ENCODE measurements at regions not wholly inside any gene's neighbourhood (a gene's known extent, or its start where the extent isn't known, plus 50 kb on each side); places are given as distances from the start of the nearest gene placed in this dataset.
"Not testable (repeated sequence)": the region's sequence is repeated elsewhere in the genome, so short reads cannot be mapped to it uniquely, and the experiment has no call there.

DNA sequence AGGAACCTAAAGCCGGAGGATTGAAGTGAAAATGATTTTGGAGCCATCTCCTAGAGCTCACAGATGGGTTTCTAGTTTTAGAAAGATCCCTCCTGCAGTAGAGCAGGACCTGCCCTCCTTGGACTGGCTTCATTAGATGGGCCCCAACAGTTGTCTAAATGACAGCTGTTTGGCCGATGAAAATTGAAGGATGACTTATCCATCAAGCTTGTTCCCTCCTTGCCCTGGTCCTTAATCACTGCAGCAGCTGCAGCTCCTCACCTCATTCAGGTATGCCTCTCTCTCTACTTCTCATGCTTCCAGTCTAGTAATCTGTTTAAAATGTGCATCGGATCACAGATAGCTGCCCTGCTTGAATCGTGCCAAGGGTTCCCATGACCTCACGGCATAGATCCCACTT, 677.6 kb downstream of the BCL11A start:
- no peak for DNase-seq (ENCODE audit: low spot score)

DNA sequence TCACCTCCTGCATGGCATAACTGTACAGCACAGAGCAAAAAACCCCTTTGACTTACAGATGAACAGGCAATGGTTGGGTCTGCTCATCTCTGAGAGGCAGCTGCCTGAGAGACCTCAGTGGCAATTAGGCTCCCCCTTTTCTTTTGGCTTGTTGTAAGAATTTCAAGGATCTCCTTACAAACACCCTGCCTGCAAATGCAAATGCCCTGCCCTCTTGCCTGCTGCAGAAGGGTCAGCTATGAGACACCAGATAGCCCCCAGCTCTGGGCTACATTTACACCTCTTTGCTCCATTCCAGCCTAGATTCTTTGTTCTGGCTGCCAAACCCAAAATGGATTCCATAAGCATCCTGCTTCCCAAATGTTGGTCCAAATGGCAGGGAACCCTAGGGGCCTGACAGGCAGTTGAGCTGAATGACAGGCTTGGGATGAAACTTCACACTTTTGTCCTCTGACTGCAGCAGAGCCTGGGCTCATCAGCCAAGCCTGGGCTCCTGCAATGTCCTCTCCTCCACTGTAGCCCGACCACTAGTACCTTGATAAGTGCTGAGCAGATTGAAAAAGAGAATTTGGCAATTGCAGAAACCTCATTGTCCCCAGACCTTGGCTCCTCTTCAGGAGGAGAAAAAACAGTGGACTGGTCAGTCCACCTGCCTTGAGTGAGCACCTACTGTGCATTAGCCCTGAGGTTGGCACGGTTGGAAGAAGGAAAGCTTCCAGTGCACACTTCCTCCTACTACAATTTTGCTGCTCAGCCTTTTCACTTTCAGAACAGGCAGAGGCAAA, 678.3 kb downstream of the BCL11A start:
- no peak for DNase-seq (ENCODE audit: low spot score)

DNA sequence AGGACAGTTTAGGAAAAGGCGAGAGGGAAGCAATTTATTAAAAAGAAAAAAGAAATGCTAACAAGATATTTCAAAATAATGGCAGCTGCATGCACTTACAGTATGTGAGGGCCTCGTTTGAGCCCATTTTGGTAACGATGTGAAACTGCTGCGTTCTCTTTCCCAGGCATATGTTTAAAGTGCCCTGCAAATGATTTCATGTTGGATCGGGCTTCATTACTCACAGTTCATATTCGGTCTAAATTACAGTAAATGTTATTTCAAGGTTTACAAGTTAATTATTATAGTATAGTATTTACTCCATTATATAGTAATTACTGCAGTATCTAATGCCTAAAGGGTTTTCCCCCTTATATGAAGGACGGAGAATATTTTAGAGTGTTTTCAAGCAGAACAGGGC, 679.1 kb downstream of the BCL11A start:
- no peak for DNase-seq (ENCODE audit: low spot score)

DNA sequence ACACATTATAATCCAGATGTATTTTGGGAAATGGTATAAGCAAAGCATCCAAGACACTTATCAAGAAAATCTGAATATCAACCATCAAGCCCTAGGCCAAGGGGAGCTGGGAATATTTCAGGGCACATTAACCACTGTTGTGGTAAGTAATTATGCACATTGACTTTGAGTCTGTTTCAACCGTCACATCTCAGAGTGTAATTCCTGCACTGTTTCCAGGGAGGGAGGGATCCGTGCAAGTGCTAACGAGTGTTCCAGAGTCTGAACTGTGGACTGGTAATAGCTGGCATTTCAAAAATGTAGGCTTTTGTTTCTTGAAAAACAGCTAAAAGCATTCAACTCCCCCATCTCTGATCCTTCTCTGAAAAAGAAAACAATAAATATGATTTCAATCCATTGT, 681.6 kb downstream of the BCL11A start:
- no peak for DNase-seq (ENCODE audit: low spot score)

DNA sequence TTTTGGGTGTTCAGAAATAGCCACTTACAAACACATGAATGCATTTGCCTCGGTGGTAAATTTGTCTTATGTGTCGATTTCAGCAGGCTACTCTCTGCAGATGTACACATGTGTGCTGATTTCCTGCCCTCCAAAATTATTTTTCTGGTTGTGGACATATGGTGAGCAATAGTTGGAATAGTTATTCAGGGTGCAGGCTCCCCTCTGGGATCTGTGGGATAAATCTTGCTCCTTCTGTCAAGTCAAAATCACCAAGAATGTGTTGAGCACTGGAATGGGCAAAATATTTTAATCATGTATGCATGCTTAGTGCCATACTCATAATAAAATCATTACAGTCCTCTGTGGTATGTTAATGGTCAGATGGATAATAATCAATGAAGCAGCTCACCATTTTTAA, 684.5 kb downstream of the BCL11A start:
- DNase-seq (ENCODE audit: low spot score): no peak

DNA sequence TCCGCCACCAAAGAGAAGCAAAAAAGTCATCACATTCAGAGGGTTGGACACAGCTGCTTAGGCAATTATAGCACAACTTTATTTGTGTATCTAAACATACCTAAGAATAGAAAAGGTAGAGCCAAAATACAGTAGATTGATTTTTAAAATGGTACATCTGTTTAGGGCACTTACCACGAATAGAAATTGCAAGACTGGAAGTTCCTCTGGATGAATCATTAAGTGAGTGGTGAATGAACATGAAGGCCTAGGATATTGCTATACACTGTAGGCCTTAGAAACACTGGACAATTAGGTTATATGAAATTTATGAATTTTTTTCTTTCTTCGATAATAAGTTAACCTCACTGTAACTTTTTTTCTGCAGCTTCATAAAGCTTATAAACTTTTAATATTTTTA, 687.0 kb downstream of the BCL11A start:
- no peak for DNase-seq (ENCODE audit: low spot score)

DNA sequence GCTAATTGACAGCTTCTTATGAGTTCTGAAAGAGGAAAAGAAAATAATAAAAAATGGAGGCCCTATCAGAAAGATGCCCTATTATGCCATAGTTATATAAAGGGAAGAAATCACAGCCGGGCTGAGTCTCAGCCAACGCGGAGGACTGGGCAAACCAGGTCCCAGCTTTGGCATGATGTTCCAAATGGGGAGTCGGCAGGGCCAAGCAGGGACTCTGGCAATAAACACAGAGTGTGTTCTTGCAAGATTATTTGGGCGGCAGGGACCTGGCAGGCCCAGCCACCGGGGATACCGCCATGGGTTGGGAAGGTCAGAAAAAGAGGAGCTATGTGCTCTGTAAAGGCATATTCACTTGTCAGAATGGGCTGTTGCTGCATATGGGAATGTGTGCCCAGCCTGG, 694.9 kb downstream of the BCL11A start:
- DNase-seq (ENCODE audit: low spot score): no peak

DNA sequence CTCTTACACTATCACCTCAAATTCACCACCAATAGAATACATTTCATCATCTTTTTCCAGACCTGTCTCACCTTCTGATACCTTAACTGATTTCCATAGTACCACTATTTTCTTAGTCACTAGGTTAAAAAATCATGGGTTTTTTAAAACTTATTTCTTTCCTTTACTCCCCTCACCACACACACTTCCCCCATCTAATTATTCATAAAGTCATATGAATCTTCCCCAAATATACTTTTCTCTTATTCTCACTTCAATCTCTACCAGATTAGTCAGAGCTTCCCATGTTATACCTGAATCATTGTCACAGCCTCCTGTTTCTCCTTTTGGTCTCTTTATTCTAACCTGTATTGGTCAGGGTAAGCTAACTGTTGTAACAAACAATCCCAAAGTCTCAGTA, 696.3 kb downstream of the BCL11A start:
- DNase-seq (ENCODE audit: low spot score): no peak

DNA sequence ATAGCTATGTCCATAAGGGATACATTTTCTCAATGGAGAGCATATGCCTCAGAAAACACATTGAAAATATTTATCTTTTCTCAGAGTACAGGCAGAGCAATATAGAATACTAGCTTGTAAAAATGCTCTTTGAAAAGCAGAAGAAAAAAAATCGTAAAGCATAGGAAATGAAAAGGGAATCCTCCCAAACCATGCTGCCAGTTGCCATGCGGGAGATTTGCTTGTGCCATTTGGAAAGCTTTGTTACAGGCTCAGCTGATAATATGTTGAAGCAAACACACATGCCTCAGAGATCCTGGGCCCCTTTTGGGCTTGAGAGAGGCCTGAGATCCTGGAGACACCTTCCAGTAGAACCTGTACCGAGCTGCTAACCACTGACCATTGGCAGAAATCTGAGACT, 697.1 kb downstream of the BCL11A start:
- DNase-seq (ENCODE audit: low spot score): no peak

DNA sequence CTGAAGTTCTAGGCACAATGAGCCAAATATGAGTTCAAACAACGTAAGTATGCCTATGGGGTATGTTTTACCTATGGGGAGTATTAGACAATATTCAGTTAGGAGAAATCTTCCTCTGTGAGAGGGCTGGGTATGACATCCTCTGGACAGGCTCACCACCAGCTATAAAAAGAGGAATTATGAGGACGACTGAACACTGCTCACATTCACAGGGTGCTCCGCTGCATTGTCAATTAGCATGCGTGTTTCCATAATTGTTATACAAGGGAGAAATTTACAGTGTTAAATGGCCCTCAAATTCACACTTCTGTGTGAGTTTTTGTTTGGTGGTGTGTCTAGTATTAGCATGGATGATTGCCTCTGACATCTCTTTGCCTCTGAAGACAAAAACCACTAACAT, 700.4 kb downstream of the BCL11A start:
- no peak for DNase-seq (ENCODE audit: low spot score)

DNA sequence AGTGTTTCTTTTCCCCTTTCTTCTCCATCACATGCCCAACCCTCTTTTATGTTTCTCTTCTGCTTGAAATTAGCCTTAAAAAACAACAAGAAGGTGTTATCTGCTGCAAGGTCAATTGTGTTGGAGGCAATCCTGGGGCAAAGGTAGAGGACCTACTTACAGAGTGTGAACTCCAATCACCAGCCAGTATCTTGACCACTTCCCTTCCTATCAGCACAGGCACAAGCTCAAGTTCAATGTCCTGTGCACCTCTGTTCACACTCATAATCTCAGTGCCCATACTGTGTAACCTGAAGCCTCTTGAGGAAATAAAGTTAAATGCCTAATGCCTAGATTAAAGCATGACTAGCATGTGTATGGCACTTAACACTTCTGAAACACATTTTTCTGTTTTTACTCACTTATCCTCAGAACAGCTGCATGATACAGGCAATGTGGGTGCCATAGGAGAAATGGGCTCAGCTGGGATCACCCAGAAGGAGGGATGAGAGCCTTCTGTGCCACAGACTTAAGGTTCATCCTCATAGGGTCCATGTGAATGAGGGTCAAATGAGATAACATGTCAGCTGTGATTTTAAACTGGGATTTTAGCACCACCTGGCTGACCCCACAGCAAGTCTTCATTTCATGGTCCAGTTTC, 701.5 kb downstream of the BCL11A start:
- DNase-seq (ENCODE audit: low spot score): no peak

DNA sequence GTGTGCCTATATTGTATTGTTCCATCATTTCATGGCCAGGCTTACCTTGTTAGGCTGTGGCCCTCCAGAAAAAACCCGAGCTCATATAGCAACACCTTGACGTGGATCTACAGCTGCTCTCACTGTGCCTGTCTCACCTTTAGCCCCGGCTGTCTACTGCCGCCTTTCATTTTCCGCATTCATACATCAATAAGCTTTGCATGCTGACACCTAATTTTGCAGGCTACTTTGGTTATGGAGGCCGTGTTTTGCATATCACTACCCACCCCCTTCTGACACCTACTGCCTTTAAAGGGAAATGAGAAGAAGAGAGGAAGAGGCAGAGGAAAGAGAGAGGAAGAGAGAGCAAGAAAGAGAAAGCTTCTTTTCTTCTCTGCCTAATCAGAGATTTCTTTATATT, 702.9 kb downstream of the BCL11A start:
- no peak for DNase-seq (ENCODE audit: low spot score)

DNA sequence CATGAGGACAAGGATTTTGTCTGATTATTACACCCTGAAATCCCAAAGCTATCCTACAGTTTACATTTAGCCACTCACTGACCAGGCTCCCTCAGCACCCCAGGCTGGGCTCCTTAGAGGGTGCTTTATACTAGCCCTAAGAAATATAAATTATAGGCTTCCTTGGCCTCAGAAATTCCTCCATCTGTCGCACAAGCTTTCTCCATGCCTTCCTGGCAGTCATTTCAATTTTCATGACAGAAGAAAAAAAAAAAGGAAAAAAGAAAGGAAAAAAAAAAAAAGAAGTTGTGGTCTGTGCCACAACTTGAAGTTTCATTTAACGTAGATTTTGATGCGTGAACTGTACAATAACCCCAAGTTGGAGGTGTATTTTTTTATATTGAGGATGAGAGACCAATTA, 719.5 kb downstream of the BCL11A start:
- no peak for DNase-seq (ENCODE audit: low spot score)

DNA sequence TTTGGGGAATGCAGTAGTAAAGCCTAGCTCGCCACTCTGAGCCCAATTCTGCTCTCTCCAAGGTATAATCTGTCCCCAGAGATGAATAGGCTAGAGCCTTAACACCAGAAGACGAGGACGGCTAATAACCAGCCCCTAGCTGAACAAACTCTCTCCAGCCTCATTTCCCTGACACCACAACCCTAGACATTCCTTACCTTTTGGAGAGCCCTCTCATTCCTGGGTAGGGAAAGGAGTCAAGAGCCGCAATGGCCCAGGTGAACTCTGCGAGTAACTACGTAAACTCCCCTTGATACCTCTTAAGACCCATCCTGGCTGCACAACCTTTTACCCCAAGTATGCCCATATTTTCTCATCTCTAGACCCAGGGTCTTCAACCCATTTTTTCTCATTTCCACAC, 722.9 kb downstream of the BCL11A start:
- no peak for DNase-seq (ENCODE audit: low spot score)

DNA sequence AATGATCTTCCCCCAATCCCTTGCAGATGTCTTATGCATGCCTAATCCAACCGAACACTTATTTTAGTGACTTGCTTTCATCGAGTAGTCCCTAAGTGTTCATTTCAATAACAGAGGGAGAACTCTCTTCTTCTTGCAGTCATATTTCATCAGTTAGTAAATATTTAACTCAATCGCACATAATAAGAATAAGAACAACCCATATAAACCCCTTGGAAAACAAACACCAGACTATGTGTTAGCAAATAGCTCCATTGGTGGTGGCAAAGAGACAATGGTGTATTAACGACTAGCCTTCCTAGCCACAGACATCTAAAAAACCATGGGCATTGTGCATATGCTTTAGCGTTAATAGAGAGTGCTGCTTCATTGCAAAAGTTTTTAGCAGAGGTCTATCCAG, 725.8 kb downstream of the BCL11A start:
- DNase-seq (ENCODE audit: low spot score): no peak

DNA sequence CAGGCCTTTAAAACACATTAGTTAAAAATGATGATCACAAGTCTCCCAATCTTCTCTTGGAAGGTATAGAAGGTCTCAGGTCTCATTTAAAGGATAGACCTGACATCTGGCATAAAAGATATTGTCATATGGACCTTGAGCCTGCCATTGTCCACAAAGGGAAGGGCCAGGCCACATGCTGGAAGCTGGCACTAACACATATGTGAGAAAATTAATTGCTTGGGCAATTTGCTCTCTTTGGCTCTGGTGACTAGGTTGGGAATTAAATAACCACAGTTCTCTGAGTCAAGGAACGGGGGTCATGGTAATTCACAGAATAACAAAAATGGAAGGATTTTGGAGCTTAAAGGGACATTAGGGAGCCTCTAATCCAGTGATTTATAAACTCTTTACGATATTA, 727.3 kb downstream of the BCL11A start:
- no peak for DNase-seq (ENCODE audit: low spot score)

DNA sequence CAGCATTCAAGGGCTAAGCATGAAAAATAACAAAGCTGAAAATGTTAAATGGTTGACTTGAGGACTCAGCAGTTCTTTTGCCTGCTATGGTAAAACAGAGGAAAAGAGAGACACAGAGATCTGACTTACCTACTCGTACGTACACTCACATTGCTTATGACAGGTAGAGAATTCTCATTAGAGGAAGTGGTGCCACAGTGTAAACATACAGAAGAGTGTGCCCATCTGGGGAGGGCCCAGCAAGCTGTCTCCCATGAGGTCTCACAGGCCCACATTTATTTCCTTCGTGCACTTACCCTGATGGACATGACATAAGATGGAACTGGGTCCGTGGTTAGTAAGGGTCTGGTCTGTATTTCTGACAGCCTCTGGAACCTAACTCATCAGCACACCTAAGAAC, 729.1 kb downstream of the BCL11A start:
- DNase-seq (ENCODE audit: low spot score): no peak

DNA sequence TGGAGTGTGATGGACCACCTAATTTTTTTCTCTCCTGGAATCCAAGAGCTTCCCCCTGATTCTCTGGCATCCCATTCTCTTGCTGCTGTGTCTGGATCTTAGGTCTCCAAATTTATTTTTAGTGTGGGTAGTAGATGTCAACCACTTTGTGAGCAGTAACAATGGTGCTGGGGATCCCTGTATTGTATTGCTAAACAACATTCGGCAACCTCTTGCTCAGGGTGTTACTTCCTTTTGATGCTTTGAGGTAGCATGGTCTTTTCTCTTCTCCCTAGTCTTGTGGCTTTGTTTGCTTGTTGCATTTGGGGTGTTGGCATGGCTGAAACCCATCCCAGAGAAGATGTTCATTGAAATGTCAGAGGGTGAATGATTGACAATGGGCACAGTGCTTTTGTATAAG, 737.4 kb downstream of the BCL11A start:
- no peak for DNase-seq (ENCODE audit: low spot score)

DNA sequence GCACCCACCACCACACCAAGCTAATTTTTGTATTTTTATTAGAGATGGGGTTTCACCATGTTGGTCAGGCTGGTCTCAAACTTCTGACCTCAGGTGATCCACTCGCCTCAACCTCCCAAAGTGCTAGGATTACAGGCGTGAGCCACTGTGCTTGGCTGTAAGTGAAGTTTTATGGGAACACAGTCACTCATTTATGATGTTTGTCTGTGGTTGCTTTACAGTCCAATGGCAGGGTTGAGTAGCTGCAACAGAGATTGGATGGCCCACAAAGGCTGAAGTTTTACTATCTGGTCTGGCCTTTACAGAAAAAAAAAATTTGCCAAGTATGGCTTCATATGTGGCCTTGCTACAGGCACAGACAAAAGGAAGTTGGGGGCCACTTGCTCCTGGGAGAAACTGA, 743.2 kb downstream of the BCL11A start:
- not testable (repeated sequence) for DNase-seq (ENCODE audit: low spot score)

DNA sequence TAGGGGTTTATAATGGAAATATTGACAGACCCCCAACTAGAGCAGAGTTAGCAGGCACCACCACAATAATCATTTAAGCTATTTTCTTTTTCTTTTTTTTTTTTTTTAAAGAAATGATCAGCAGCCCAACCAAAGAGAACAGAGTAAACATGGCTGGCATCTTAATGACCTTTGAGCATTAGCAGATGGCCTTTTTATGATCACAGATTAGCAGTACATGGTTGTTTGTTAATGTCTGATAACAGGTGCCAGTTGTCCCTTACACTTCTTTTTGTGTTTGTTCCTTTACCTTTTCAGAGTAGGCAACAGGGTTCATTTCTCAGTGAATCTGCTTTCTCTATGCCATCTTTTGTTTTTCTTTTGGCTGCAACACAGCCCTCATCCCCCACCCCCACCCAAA, 747.0 kb downstream of the BCL11A start:
- DNase-seq (ENCODE audit: low spot score): no peak

DNA sequence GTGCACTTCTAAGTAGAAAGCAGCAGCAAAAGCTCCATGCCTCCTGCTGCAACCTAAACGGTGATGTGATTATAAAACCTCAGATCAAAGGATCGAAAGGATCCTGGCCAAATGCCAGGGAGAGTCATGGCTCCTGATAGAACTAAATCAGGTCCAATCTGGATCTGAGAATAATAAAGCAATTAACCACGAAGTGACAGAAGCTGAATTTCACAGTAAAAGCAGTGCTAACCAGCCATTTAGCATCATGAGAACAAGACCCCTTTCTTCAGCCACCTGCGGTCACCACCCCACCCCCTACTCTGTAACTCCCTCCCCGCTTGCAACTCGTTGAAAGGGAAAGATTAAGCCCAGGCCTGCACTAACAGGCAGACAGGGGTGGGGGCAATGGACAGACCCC, 748.7 kb downstream of the BCL11A start:
- DNase-seq (ENCODE audit: low spot score): no peak

DNA sequence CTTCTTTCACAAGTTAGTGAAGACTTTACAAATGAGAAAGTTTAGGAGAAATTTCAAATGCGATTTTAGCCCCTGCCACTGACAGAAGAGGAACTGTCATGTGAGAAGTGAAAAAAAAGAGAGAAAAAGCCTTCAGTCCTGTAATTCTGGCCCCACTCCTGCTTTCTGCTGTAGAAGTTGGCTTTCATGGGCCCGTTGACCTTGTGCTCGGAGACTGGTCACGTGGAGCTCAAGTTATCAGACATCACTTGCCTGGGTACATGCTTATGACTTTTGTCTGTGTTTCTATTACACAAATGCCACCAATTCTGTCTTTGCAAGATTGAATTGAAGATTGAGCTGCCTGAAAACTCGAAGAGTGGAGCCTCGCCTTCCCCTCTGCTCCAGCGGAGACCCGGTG, 749.9 kb downstream of the BCL11A start:
- DNase-seq (ENCODE audit: low spot score): no peak

DNA sequence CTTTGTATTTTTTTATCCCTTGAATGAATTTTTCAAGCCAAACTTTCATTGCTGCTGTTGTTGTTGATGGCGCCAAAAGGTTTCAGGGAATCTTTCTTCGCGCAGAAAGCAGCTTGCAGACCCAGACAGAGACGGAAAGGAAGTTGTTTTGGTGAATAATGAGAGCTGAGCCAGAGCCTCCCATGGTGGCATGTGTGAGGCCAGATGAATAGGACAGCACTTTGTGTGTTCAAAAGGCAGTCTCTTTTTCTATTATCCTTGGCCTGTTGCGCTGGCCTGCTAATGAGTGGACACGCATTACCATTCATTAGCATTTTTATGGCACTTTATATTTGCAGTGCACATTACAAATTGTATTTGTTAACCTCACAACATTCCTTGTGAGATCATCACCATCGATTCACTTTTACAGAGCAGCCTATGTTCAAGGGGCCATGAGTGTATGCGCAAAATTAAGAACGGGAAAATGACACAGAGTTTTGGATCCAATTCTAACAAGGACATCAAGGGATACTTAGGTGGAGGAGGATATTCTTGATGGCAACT, 754.7 kb downstream of the BCL11A start:
- no peak for DNase-seq (ENCODE audit: low spot score)
